Trophoblast cell (in vitro differentiated cells and primary cell): ENCODE measurements at regions not wholly inside any gene's neighbourhood (a gene's known extent, or its start where the extent isn't known, plus 50 kb on each side); places are given as distances from the start of the nearest gene placed in this dataset.

Experiments
- DNase-seq, 2 donors: peaks; one replicate each; pipeline ENCODE4 v3.0.0-alpha.2; 2016
- H2AFZ ChIP-seq: 2 replicates; pipeline ENCODE4 v1.6.1; 2013; ENCODE audit warnings: low read length, moderate library complexity, mild to moderate bottlenecking; ENCODE audit not compliant: insufficient read depth, poor library complexity
- H2AK5ac ChIP-seq: 2 replicates; pipeline ENCODE4 v1.6.1; 2013; ENCODE audit warnings: mild to moderate bottlenecking, low read length
- H2BK120ac ChIP-seq: 2 replicates; pipeline ENCODE4 v1.6.1; 2013; ENCODE audit warnings: low read length, mild to moderate bottlenecking, moderate library complexity; ENCODE audit not compliant: insufficient read depth, poor library complexity
- H2BK12ac ChIP-seq: 2 replicates; pipeline ENCODE4 v1.6.1; 2013; ENCODE audit warnings: mild to moderate bottlenecking, low read length, moderate library complexity
- H2BK5ac ChIP-seq: 2 replicates; pipeline ENCODE4 v1.6.1; 2013; ENCODE audit warnings: low read length, low read depth, moderate library complexity, mild to moderate bottlenecking; ENCODE audit not compliant: poor library complexity
- H3K14ac ChIP-seq: 2 replicates; pipeline ENCODE4 v1.6.1; 2013; ENCODE audit warnings: mild to moderate bottlenecking, low read length
- H3K18ac ChIP-seq: 2 replicates; pipeline ENCODE4 v1.6.1; 2013; ENCODE audit warnings: mild to moderate bottlenecking, low read length
- H3K23ac ChIP-seq: 2 replicates; pipeline ENCODE4 v1.6.1; 2013; ENCODE audit warnings: low read length
- H3K27ac ChIP-seq: 2 replicates; pipeline ENCODE4 v1.5.1; 2013; ENCODE audit warnings: low read depth, mild to moderate bottlenecking, inconsistent platforms, low read length, moderate library complexity
- H3K27me3 ChIP-seq: 2 replicates; pipeline ENCODE4 v1.6.1; 2013; ENCODE audit warnings: inconsistent platforms, mild to moderate bottlenecking, low read length, moderate library complexity; ENCODE audit not compliant: insufficient read depth
- H3K36me3 ChIP-seq, 2 experiments: 1 replicate in 1 of 2; 2 replicates in 1 of 2; pipeline ENCODE4 v1.6.1; 2013; ENCODE audit warnings: low read length in 2 of 2, mild to moderate bottlenecking in 2 of 2, moderate library complexity in 1 of 2; ENCODE audit not compliant: insufficient read depth in 2 of 2, control insufficient read depth in 1 of 2
- H3K4ac ChIP-seq: 2 replicates; pipeline ENCODE4 v1.6.1; 2013; ENCODE audit warnings: low read depth, mild to moderate bottlenecking, low read length, moderate library complexity
- H3K4me1 ChIP-seq, 2 experiments: 1 replicate in 1 of 2; 2 replicates in 1 of 2; pipeline ENCODE4 v1.6.1; 2013; ENCODE audit warnings: low read length in 2 of 2, mild to moderate bottlenecking in 2 of 2, moderate library complexity in 1 of 2; ENCODE audit not compliant: insufficient read depth in 2 of 2, control insufficient read depth in 1 of 2
- H3K4me2 ChIP-seq: 2 replicates; pipeline ENCODE4 v1.6.1; 2013; ENCODE audit warnings: inconsistent platforms, mild to moderate bottlenecking, low read length, moderate library complexity
- H3K4me3 ChIP-seq: 2 replicates; pipeline ENCODE4 v1.5.1; 2013; ENCODE audit warnings: mild to moderate bottlenecking, low read depth, low read length, inconsistent platforms
- H3K79me1 ChIP-seq: one replicate; pipeline ENCODE4 v1.6.1; 2013; ENCODE audit warnings: low read length
- H3K79me2 ChIP-seq: 2 replicates; pipeline ENCODE4 v1.6.1; 2013; ENCODE audit warnings: low read length, mild to moderate bottlenecking; ENCODE audit not compliant: control insufficient read depth, insufficient read depth, poor library complexity
- H3K9ac ChIP-seq: 2 replicates; pipeline ENCODE4 v1.6.1; 2013; ENCODE audit warnings: mild to moderate bottlenecking, low read length
- H3K9me3 ChIP-seq: 2 replicates; pipeline ENCODE4 v1.6.1; 2013; ENCODE audit warnings: low read depth, mild to moderate bottlenecking, control low read depth, inconsistent platforms, low read length; ENCODE audit not compliant: insufficient read depth
- H4K12ac ChIP-seq: 2 replicates; pipeline ENCODE4 v1.6.1; 2013; ENCODE audit warnings: low read depth, mild to moderate bottlenecking, low read length, moderate library complexity
- H4K8ac ChIP-seq: 2 replicates; pipeline ENCODE4 v1.6.1; 2013; ENCODE audit warnings: low read depth, mild to moderate bottlenecking, low read length, moderate library complexity
- H4K91ac ChIP-seq: one replicate; pipeline ENCODE4 v1.6.1; 2013; ENCODE audit warnings: low read depth, mild to moderate bottlenecking, low read length, moderate library complexity
- WGBS: extraction: QIAGEN DNeasy Blood & Tissue Kit; methylation state at CpG from one replicate; pipeline ENCODE4 v1.1.7; 2013; ENCODE audit warnings: missing lambda C conversion rate; ENCODE audit not compliant: insufficient read length, insufficient coverage; ENCODE audit errors: extremely low coverage; 5-methylcytosine and 5-hydroxymethylcytosine counted together

GRCh38 chr7:68317476-68317875 is 1280.8 kb upstream of the AUTS2 start:
- Histone ChIP-seq H2BK120ac (no peak overlapping the region), H4K12ac (no peak overlapping the region), H3K18ac (no peak overlapping the region), H3K36me3 (no peaks in the 10 kb centered on the region), H3K4me2 (no peak overlapping the region), H3K27ac (no peak overlapping the region), H3K23ac (no peak overlapping the region), H3K14ac (no peak overlapping the region), H3K4me3 (no peak overlapping the region), H3K27me3 (no peaks in the 10 kb centered on the region), H3K79me1 (no peaks in the 10 kb centered on the region), H2BK5ac (no peak overlapping the region), H4K91ac (no peak overlapping the region), H3K79me2 (no peaks in the 10 kb centered on the region), H3K9ac (no peak overlapping the region), H2AFZ (no peak overlapping the region), H3K4me1 (peaks cover 0 to 2% of the 10 kb centered on the region in 2 experiments), H2AK5ac (no peak overlapping the region), H3K9me3 (no peaks in the 10 kb centered on the region), H2BK12ac (no peak overlapping the region), H4K8ac (no peak overlapping the region), H3K4ac (no peak overlapping the region)
- WGBS: no CpG with 5 or more reads among the region's 3 CpGs
- no peak for DNase-seq

- Histone ChIP-seq H3K36me3 (no peaks in the 10 kb centered on the region), H3K27me3 (no peaks in the 10 kb centered on the region), H3K14ac (no peak overlapping the region), H4K8ac (no peak overlapping the region), H2BK5ac (no peak overlapping the region), H2BK12ac (no peak overlapping the region), H3K27ac (no peak overlapping the region), H4K12ac (no peak overlapping the region), H4K91ac (no peak overlapping the region), H3K9me3 (no peaks in the 10 kb centered on the region), H3K9ac (no peak overlapping the region), H3K4me1 (peaks cover 0 to 2% of the 10 kb centered on the region in 2 experiments), H3K23ac (no peak overlapping the region), H2AK5ac (no peak overlapping the region), H3K4me3 (no peak overlapping the region), H2BK120ac (no peak overlapping the region), H3K4me2 (no peak overlapping the region), H3K79me2 (no peaks in the 10 kb centered on the region), H3K4ac (no peak overlapping the region), H3K18ac (no peak overlapping the region), H3K79me1 (no peaks in the 10 kb centered on the region), H2AFZ (no peak overlapping the region)
- DNase-seq: no peak
Measured at GRCh38 chr7:68319061-68319460, 1279.2 kb upstream of the AUTS2 start.

- no peak overlapping the region for H2AK5ac ChIP-seq
- no peak overlapping the region for H3K14ac ChIP-seq
- H3K23ac ChIP-seq: no peak overlapping the region
- H2BK5ac ChIP-seq: no peak overlapping the region
- no peaks in the 10 kb centered on the region for H3K36me3 ChIP-seq
- H3K4me3 ChIP-seq: no peak overlapping the region
- no peak overlapping the region for H2AFZ ChIP-seq
- no peak overlapping the region for H4K8ac ChIP-seq
- no peak overlapping the region for H3K9ac ChIP-seq
- no peaks in the 10 kb centered on the region for H3K79me2 ChIP-seq
- no peak overlapping the region for H3K4me2 ChIP-seq
- no CpG with 5 or more reads among the region's 4 CpGs for WGBS
- H3K9me3 ChIP-seq: peaks cover 2% of the 10 kb centered on the region
- H3K18ac ChIP-seq: no peak overlapping the region
- no peak for DNase-seq
- H3K27ac ChIP-seq: no peak overlapping the region
- H4K91ac ChIP-seq: no peak overlapping the region
- H4K12ac ChIP-seq: no peak overlapping the region
- no peak overlapping the region for H2BK120ac ChIP-seq
- H2BK12ac ChIP-seq: no peak overlapping the region
- H3K27me3 ChIP-seq: no peaks in the 10 kb centered on the region
- H3K4ac ChIP-seq: no peak overlapping the region
- H3K4me1 ChIP-seq: no peaks in the 10 kb centered on the region
- H3K79me1 ChIP-seq: no peaks in the 10 kb centered on the region
Measured at GRCh38 chr7:68321076-68321639, 1277.1 kb upstream of the AUTS2 start.

DNA sequence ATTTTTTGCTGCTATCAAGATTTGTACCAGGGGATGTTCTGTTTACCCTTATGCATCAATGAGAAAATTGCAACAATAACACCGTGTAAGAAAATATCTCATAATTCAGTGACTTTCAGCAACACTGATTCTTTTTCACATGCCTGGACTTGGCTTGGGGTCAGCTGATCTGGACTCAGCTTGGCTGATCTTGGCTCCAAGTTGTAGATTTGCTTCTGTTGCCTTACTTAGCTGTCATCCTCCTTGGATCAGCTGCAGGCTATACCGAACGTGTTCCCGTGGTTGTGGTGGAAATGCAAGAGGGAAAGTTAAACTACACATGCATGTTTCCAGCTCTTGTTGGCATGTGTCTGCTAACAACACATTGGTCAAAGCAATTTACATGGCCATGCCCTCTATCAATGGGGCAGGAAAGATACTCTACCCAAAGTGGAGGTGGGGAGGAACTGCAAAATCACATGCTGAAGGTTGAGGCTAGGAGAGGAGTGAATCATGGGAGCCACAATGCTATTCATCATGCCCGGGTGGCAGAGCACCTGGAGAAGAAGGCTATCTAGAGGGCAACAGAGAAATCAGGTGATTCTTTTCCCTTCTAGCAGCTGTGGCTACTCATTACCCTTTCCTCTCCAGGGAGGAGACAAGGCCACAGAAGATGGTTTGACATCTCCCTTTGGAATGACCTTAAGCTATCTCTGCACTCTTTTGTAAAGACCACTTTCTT is 1276.3 kb upstream of the AUTS2 start:
- no CpG with 5 or more reads among the region's 5 CpGs for WGBS

More for the DNA sequence above, 1276.3 kb upstream of the AUTS2 start:
- Histone ChIP-seq H2AK5ac (no peak overlapping the region), H3K9me3 (peaks cover 2% of the 10 kb centered on the region), H3K9ac (no peak overlapping the region), H2AFZ (no peak overlapping the region), H3K79me1 (no peaks in the 10 kb centered on the region), H3K4me3 (no peak overlapping the region), H3K4ac (no peak overlapping the region), H2BK120ac (no peak overlapping the region), H3K23ac (no peak overlapping the region), H3K27ac (no peak overlapping the region), H3K36me3 (no peaks in the 10 kb centered on the region), H4K91ac (no peak overlapping the region), H2BK12ac (no peak overlapping the region), H4K8ac (no peak overlapping the region), H2BK5ac (no peak overlapping the region), H3K27me3 (no peaks in the 10 kb centered on the region), H3K4me2 (no peak overlapping the region), H4K12ac (no peak overlapping the region), H3K18ac (no peak overlapping the region), H3K79me2 (no peaks in the 10 kb centered on the region), H3K14ac (no peak overlapping the region), H3K4me1 (no peaks in the 10 kb centered on the region)
- no peak for DNase-seq
